SH-SY5Y (cell line): ENCODE measurements at regions not wholly inside any gene's neighbourhood (a gene's known extent, or its start where the extent isn't known, plus 50 kb on each side); places are given as distances from the start of the nearest gene placed in this dataset.
A peak's percentile ranks its signal among the peaks of the same experiment; 100 is the strongest.

Source experiments
- GATA2 ChIP-seq: IDR thresholded peaks from 2 replicates; pipeline ENCODE4 v1.6.1; 2011; ENCODE audit warnings: mild to moderate bottlenecking, low read depth, low read length
- GATA3 ChIP-seq: IDR thresholded peaks from 2 replicates; pipeline ENCODE4 v1.6.1; 2011; ENCODE audit warnings: low read depth, mild to moderate bottlenecking, low read length, moderate library complexity

DNA sequence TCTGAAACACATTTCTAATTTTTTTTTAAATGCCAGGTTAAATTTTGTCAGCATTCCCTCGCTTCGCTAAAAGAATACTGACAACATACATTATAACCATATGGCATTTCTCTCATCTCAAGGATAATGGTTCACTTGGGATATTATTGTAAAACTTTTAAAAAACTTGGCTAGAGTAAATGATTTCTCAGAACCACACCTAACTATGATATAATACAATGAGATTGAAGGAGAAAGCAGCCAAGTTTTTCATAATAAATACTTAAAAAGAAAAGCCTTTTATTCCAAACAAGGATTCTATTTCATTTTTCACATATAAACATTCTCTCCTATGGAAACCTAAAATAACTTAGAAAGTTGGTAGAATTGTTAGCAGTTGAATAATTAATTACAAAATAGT lies 413.9 kb downstream of the HGF start:
- no peak for TF ChIP-seq GATA3
- TF ChIP-seq GATA2, result no peak

DNA sequence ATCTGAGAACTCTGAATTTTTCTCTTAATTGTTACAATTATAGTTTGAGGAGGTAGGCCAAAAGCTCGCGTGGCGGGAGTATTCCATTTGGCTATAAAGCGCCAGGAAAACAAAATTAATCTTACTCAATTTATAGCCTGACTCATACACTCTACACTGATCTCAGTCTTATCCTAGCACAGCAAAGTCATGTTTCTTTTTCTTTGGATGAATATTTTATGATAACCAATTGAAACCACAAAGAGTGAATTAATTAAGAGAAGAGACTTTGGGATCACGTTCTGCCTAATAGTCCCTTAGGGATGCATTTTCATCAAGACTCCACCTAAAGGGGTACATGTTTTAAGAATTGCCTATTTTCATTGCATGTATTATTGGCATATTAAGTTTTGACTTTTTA lies 420.8 kb downstream of the HGF start:
- TF ChIP-seq GATA2 (no peak), GATA3 (no peak)

DNA sequence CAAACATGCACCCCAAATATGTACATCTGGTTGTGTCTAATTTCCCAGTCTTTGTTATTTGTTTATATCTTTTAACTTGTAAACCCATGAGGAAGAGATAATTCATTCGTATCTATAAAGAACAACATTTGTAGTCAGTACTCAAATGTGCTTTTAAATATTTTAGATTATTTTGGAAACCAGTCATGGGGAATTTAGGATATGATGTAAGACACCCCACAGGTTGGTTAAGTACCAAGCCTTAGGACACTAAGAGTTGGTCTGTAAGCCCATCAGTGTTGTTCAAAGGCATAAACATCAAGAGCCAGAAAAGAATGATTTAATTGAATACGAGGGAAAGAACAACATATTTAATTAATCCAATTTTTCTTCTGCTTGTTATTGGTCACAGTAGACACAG lies 421.1 kb upstream of the SEMA3C start:
- TF ChIP-seq GATA3, result no peak
- no peak for TF ChIP-seq GATA2

DNA sequence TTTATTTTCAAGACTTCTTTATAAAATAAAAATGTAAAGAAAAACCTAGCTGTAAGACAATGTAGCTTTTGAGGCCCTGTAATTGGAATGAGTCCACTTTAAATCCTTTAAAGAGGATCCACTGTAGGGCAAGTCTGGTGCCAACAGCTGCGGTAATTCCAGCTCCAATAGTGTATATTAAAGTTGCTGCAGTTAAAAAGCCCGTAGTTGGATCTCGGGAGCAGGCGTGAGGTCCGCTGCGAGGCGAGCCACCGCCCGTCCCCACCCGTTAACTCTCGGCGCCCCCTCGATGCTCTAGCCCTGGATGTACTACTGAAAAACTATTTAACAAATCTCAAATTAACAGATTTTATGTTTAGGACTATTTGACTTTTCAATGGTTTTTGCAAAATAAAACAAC lies 414.7 kb upstream of the SEMA3C start:
- TF ChIP-seq GATA3 (no peak), GATA2 (no peak)

DNA sequence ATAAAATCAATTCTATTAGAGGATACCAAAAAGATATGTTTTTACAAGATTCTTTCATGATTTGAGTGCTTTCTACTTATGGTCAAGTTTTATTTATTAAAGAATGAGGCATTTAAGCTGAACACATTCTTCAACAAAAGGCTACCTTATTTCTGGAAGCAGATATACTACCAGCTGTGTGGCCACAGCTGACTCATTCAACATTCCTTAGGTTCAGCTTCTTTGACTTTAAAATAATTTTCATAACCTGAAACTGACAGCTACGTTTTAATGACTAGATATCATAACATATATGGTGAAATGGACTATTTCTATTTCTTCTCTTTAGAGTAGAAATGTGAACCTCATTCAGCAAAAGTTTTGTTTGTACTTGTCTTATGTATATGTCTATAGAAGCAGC lies 414.2 kb upstream of the SEMA3C start:
- TF ChIP-seq GATA3 (no peak), GATA2 (no peak)

DNA sequence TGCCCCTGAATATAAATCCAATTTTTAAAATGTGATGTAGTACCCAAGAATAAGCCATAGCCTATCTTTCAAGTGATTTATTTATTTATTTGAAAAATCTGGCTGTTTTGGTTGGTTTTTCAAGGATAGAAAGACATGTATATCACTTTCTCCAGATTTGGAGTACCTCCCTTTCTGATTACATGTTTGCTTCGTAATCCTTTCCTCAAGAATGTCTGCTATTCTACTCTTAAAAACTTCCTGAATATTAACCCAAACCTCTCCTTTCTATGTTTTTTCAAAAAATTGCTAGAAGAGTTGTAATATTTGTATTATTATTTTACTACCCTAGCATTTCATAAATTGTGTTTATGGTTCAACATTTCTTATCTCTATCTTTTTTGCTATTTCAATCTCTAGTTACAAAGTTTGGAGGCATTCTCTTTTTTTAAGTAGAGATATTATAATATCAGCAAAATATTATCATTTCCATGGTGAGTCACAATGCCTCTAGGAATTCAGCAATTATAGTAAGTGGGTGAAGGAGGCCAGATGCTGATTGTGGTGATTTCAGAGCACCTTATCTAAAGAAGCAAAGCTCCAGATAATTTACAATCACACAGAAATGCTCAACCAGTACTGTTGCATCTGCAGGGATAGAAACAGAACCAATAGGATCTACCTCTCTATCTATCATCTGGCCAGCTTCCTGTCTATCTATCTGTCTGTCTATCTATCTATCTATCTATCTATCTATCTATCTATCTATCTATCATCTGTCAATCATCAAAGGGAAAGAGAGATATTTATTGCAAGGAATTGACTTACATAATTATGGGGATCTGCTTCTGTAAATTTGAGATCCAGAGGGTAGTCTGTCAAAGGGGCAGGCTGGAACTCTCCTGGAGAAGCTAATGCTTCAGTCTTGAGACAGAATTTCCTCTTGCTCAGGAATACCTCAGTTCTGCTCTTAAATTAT lies 412.5 kb upstream of the SEMA3C start:
- TF ChIP-seq GATA2 (peak; percentile 79), GATA3 (peak; percentile 90)

DNA sequence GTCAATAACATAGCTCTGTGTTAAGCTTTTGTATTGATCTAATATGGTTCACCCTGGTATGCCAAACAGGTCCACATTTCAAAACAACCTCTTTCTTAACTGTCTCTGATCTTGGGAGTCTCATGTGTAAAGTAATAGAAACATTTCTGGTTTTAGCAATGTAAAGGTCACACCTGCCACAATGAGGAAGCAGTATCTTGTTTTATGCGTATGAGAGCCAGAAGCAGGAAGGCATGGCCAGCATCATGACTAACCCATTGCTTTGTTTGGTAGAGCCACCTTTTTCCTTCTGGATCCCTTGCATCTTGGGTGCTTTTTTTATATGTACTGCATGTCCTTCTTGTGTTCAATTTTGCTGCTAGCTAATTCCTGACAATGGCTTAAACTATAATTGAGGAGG lies 411.3 kb upstream of the SEMA3C start:
- TF ChIP-seq GATA2 (no peak), GATA3 (no peak)

DNA sequence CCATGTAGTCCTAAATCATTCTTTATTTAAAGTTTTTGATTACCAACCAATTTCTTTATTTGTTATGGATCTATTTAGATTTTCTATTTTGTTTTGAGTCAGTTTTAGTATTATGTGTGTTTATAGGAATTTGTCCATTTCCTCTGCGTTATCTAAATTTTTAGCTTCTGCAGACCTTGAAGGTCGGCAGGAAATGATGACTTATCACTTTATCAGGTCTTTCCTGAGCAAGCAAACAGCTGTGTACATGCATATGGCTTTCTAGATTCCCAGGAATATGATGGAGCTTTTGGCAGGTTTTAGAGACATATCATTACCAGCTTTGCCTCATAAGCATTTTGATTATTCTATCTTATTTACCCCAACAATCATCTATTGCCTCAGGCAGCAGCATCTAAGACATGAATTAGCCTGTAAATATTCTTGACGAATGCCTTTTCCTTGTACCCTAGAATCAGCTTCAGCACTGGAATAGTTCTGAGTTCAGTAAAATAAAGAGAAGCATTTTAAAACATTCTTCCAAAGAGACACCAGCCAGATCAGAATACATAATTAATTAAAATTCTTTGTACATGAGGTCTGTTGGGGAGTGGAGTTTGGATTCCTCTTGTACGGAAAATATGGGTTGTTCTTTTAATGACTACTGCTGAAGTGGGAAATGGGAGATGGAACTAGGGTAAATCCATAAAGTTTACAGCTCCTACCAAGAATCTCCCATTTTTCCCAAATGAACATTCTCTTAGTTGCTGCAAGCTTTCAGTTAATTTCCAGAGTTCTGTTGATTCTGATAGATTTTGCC lies 408.8 kb upstream of the SEMA3C start:
- TF ChIP-seq GATA3 (no peak), GATA2 (no peak)

DNA sequence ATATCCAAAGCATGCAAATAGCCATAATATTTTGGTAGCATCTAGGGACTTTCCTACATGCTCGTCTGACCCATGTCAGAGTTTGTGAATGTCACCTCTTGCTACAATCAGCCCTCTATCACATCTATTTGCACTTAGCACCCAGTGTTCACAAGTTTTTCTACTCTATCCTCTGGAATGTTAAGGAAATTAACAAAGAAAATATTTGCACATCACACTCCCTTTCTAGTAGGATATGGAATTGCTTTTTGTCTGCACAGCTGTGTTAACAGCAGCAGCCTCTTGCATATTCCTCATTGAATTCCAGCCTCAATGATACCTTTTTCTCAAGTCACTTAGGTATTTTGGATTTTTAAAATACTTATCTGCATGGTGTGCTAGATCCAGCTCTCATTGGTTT lies 403.1 kb upstream of the SEMA3C start:
- TF ChIP-seq GATA2, result no peak
- TF ChIP-seq GATA3, result no peak

DNA sequence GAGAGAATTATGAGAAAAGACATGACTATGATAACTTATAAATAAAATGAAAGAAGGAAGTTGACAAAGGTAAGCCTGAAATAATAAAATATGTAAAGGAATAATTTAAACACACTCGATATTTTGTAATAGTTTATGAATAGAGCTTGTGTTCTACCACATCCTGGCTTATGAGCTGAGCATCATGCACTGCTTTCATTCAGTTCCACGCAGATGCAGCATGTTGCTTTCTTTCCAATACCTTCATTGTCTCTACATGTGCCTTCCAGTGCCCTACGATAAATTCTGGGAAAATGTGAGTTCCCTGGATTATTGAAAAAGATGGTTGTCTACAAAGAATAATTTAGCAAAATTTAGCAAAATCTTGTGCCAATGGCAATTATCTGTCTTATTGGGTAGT lies 398.9 kb upstream of the SEMA3C start:
- no peak for TF ChIP-seq GATA3

DNA sequence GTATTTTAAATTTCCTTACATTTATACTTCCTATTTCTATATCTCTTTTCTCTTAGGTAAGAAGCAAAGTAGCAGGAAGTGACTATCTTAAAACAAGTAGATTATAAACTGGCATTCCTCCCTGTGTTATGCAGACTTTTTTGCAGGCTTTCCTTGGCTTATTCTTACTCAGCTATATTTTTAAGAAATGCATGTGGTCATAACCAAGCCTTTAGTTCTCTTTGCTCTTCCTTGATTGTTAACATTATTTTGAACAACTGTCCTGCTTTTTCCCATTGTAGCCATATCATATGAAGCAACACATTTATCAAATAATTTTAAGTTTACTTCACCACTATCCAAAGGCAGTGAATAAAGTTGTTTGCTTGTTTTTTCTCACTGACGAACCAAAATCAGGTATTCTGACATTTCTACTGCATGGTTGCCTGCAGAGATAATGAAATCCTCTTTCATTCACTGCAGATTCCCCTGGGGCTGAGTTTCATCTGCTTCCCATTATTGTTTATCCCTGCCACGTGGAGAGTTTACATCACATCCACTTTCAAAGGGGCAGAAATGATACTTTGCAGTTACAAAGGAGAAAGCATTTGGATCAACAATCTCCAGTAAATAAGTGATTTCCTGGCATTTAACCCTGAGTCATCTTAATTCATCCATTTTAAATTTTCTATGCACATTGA lies 389.9 kb upstream of the SEMA3C start:
- TF ChIP-seq GATA3 (peak; percentile 67), GATA2 (peak; percentile 84)

DNA sequence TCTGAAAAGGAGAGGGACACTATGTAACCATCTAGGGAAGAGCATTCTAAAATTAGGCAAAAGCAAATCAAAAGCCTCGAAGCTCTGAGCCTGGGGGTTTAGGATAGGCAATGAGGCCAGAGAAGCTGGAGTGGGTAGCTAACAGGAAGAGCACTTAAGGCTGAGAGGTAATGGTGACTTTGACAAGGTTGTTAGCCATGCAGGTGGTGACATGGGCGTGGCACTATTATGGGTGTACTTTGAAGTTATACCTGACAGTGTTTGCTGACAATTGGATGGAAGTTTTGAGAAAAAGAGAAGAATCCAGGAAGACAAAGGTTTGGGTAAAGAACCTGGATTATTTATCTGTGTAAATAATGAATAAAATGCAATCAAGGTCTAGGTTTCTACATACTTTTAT lies 383.0 kb upstream of the SEMA3C start:
- TF ChIP-seq GATA3, result no peak
- TF ChIP-seq GATA2, result no peak

DNA sequence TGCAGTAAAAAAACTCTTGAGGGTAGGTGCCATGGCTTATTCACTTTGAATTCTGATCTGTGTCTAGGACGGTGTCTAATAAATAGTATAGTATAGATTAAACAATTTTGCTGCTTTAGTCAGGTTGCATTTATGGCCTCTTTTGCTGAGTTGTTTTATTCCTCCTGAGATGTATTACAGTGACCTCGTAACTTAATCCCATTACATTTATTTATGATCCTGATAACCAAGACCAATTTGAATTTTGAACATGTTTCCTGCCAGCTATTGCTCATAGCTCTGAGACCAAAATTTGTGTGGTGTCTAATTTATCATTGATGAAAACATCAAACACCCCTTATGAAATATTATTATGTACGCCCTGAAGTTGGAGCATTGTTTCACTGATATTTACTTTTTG lies 381.9 kb upstream of the SEMA3C start:
- no peak for TF ChIP-seq GATA2
- TF ChIP-seq GATA3, result no peak

DNA sequence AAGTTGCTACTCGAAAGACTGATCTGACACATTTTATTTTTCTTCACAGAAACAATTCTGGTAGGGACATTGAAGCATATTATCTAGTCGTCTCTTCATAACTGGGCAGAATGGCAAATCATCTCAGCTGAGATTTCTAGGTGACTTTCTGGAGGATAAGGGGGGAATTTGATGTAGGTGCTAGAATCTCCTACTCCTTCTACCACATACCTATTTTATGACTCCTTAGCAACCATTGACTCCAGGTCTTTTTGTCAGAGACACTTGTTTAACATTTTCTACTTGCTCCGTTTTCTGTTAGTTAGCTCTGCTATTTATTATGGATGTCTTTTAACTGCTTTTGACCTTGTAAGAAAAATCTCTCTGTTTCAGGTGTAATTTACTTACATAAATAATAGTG lies 380.9 kb upstream of the SEMA3C start:
- no peak for TF ChIP-seq GATA2
- no peak for TF ChIP-seq GATA3

DNA sequence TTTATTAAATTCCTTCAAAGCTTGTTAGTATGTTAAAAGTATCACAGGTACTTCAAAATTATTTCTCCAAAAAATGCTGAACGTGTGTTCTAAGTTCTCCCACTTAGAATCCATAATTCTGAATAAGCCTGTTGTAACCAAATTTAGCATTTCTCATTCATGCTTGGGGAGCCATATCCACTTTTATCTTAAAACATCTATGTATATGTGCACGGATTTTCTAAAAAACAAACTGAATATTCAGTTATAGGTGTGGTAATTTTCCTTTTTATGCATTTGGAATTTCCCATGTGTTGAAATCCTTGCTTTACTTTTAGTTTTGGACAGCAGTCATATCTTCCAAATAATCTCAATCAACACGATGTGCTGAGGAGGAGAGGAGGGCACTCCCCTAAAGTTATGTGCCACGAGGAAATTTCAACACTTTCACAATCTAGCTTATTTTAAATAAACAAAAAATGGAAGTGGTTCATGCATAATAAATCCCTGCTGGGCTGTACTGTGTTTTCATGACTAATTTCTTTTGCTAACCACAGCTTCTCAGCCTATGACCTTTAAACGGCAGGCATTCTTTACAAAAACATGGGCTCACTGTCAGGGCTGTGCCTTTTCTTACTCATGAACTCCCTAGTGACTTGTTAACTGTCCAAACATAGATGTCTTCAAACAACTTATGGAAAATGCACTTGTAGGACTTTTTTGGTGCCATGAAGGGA lies 380.3 kb upstream of the SEMA3C start:
- no peak for TF ChIP-seq GATA3
- TF ChIP-seq GATA2, result no peak
